PC-3 (cell line): ENCODE measurements at regions not wholly inside any gene's neighbourhood (a gene's known extent, or its start where the extent isn't known, plus 50 kb on each side); places are given as distances from the start of the nearest gene placed in this dataset.

Source experiments
- ATAC-seq: fragments of 200-7000 bp; cut with Tn5 transposase; 2 replicates; pipeline ENCODE4 v1.9.1; 2020; ENCODE audit warnings: mild to moderate bottlenecking, moderate library complexity
- BruUV-seq: library from RNA; stranded (reverse); fragments of 400-500 nt; replicated peaks from 2 replicates; lab custom pipeline; 2021; lab: Mats Ljungman, UMichigan
- CTCF ChIA-PET: fragments of 300-600 bp; sonication (Branson Sonifier 250); formaldehyde crosslinking; loops from one replicate; lab custom pipeline; 2022; ENCODE audit warnings: antibody characterized with exemption; lab: Charles Lee
- POLR2A ChIA-PET: fragments of 300-600 bp; sonication (Branson Sonifier 250); formaldehyde crosslinking; loops from one replicate; lab custom pipeline; 2022; ENCODE audit warnings: antibody characterized with exemption; ENCODE audit not compliant: unreplicated experiment; lab: Charles Lee
- DNase-seq: peaks from one replicate; pipeline ENCODE4 v3.0.0-alpha.2; 2015
- H2AFZ ChIP-seq: fragments of 300-600 bp; sonication (generic); 2 replicates; pipeline ENCODE4 v1.6.0; 2016; ENCODE audit warnings: antibody characterized with exemption, low read length
- H3F3A ChIP-seq: fragments of 300-600 bp; sonication (generic); one replicate; pipeline ENCODE4 v1.6.0; 2017; ENCODE audit warnings: antibody characterized with exemption, low read length, control low read depth, mild to moderate bottlenecking; ENCODE audit not compliant: unreplicated experiment
- H3K27ac ChIP-seq: fragments of 300-600 bp; sonication (generic); 2 replicates; pipeline ENCODE4 v1.5.1; 2016; ENCODE audit warnings: mild to moderate bottlenecking, low read length
- H3K27me3 ChIP-seq: fragments of 300-600 bp; sonication (generic); 2 replicates; pipeline ENCODE4 v1.6.1; 2016; ENCODE audit warnings: low read length, mixed read lengths
- H3K36me3 ChIP-seq: fragments of 300-600 bp; sonication (generic); 2 replicates; pipeline ENCODE4 v1.6.1; 2016; ENCODE audit warnings: low read depth, mixed run types, low read length, mixed read lengths
- H3K4me1 ChIP-seq: fragments of 300-600 bp; sonication (generic); 2 replicates; pipeline ENCODE4 v1.5.1; 2016; ENCODE audit warnings: low read length; ENCODE audit not compliant: insufficient read depth
- H3K4me2 ChIP-seq: fragments of 300-600 bp; sonication (generic); 2 replicates; pipeline ENCODE4 v1.6.0; 2016; ENCODE audit warnings: low read length
- H3K4me3 ChIP-seq: fragments of 300-600 bp; sonication (generic); 2 replicates; pipeline ENCODE4 v1.5.1; 2016; ENCODE audit warnings: mild to moderate bottlenecking, low read length, mixed read lengths
- H3K79me2 ChIP-seq: fragments of 300-600 bp; sonication (generic); 2 replicates; pipeline ENCODE4 v1.6.1; 2017; ENCODE audit warnings: low read length, mixed read lengths
- H3K9ac ChIP-seq: fragments of 300-600 bp; sonication (generic); 2 replicates; pipeline ENCODE4 v1.6.0; 2016; ENCODE audit warnings: mild to moderate bottlenecking, low read length
- H3K9me2 ChIP-seq: fragments of 300-600 bp; sonication (generic); replicated peaks from 2 replicates; pipeline ENCODE4 v1.6.1; 2016; ENCODE audit warnings: mixed run types, low read length, mixed read lengths
- H3K9me3 ChIP-seq: fragments of 300-600 bp; sonication (generic); 2 replicates; pipeline ENCODE4 v1.6.1; 2016; ENCODE audit warnings: low read length, mixed read lengths
- H4K20me1 ChIP-seq: fragments of 300-600 bp; sonication (generic); 2 replicates; pipeline ENCODE4 v1.6.1; 2016; ENCODE audit warnings: low read length, mixed read lengths
- EZH2 ChIP-seq: fragments of 300-600 bp; sonication (generic); IDR thresholded peaks from one replicate; pipeline ENCODE4 v1.6.1; 2017; ENCODE audit warnings: antibody characterized with exemption, mild to moderate bottlenecking, low read length; ENCODE audit not compliant: unreplicated experiment
- EZH2phosphoT487 ChIP-seq: fragments of 300-600 bp; sonication (generic); IDR thresholded peaks from 2 replicates; pipeline ENCODE4 v1.6.1; 2018; ENCODE audit warnings: mild to moderate bottlenecking, antibody characterized with exemption, low read length, borderline replicate concordance
- intact Hi-C: fragments of 100-400 bp; cut with micrococcal nuclease; formaldehyde crosslinking; loops from 2 replicates; pipeline ENCODE4 v1.9.0; 2023
- TF ChIP-seq, protein P1 (sequence below): fragments of 300-600 bp; sonication (generic); conservative IDR thresholded peaks from 2 replicates; pipeline ENCODE4 v1.5.1; 2017; ENCODE audit warnings: antibody characterized with exemption, low read depth, mild to moderate bottlenecking, low read length

DNA sequence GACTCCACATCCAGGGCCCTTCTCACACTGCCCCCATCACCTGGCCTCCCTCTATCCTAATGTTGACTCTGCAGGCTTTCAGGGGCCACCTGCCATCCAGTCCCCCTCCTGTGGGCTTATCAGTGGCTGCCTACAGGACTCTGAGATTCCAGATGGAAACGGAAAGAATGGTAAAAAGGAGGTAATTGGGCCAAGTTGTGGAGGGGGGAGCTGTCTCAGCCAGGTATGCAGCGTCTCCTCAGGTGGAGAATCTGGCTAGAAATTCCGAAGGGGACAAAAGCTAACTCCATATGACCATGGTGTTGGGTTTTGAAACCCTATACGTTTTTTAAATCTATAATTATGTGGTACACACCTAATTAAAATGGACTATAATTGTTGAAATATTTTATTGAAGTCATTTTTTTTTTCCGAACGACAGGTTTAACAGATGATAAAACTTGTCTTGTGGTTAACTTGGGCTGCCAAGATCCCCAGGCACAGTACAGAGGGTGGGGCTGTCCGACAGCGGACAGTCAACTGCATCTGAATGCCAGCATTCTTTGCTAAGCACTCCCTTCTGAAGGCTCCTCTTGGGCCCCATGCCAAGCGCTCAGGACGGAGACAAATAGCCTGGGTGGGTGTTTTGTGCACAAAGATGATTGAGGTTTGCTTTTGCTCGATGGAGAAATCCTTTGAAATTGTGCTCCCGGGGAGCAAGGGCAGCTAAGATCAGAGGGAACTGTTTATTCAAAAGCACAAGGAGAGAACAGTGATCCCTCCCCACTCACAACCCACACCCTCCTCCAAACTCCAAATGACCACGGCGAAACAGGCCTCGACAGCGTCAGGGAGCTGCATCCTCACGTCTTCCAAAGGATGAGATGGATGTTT is 365.6 kb downstream of the BCL11B start:
- Histone ChIP-seq H3K36me3 (no peaks in the 10 kb centered on the region), H3K4me3 (no peak overlapping the region), H3K9ac (no peak overlapping the region), H3K27ac (no peak overlapping the region), H3K79me2 (no peaks in the 10 kb centered on the region), H3K4me1 (peaks cover 27% of the 10 kb centered on the region), H4K20me1 (no peaks in the 10 kb centered on the region), H3K27me3 (peaks cover 23% of the 10 kb centered on the region; the same call in 1 of the 2 replicates), H3F3A (no peaks in the 10 kb centered on the region), H2AFZ (no peak overlapping the region), H3K9me3 (no peaks in the 10 kb centered on the region), H3K4me2 (peak overlapping the region; percentile 51), H3K9me2 (no peaks in the 10 kb centered on the region)
- no peak; the same call in 1 of the 2 replicates for ATAC-seq
- CTCF ChIA-PET = no interaction called here
- intact Hi-C loops = no loop called here
- no TSS peak for BruUV-seq
- TF ChIP-seq, protein P1, sequence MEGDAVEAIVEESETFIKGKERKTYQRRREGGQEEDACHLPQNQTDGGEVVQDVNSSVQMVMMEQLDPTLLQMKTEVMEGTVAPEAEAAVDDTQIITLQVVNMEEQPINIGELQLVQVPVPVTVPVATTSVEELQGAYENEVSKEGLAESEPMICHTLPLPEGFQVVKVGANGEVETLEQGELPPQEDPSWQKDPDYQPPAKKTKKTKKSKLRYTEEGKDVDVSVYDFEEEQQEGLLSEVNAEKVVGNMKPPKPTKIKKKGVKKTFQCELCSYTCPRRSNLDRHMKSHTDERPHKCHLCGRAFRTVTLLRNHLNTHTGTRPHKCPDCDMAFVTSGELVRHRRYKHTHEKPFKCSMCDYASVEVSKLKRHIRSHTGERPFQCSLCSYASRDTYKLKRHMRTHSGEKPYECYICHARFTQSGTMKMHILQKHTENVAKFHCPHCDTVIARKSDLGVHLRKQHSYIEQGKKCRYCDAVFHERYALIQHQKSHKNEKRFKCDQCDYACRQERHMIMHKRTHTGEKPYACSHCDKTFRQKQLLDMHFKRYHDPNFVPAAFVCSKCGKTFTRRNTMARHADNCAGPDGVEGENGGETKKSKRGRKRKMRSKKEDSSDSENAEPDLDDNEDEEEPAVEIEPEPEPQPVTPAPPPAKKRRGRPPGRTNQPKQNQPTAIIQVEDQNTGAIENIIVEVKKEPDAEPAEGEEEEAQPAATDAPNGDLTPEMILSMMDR = no peak
- TF ChIP-seq EZH2phosphoT487 (no peak), EZH2 (no peak)
- POLR2A ChIA-PET = no interaction called here
- peak; percentile 66 for DNase-seq

DNA sequence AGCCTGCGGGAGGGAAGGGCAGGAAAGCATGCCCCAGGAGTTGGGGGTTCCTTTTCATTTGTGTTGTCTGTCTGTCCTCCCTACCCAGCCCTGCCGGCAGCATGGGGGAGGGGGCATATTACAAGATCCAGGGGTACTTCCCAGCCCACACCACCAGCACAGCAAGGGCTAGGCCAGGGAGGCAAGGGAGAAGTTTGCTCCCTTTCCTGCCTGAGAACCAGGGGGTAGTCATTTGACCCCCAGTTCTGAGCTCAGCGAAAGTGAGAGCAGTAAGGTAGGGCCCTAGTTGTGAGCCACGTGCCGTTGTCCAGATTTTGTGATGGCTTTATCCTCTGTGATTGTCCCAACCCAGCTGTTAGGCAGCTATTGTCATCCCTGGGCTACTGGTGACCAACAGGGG is 364.7 kb downstream of the BCL11B start:
- ChIA-PET CTCF (no interaction called here), POLR2A (no interaction called here)
- TF ChIP-seq EZH2phosphoT487 (no peak), EZH2 (no peak)
- TF ChIP-seq, protein P1 = no peak
- no peak overlapping the region for H3K27ac ChIP-seq
- H4K20me1 ChIP-seq = no peaks in the 10 kb centered on the region
- no peaks in the 10 kb centered on the region for H3K79me2 ChIP-seq
- H3K4me1 ChIP-seq = peaks cover 27% of the 10 kb centered on the region
- no peaks in the 10 kb centered on the region for H3F3A ChIP-seq
- H3K9me2 ChIP-seq = no peaks in the 10 kb centered on the region
- H3K9ac ChIP-seq = no peak overlapping the region
- intact Hi-C loops = no loop called here
- no peak overlapping the region for H3K4me3 ChIP-seq
- DNase-seq (no peak), ATAC-seq (no peak)
- H3K36me3 ChIP-seq = no peaks in the 10 kb centered on the region
- peaks cover 23% of the 10 kb centered on the region; the same call in 1 of the 2 replicates for H3K27me3 ChIP-seq
- no TSS peak for BruUV-seq
- H3K9me3 ChIP-seq = no peaks in the 10 kb centered on the region
- H3K4me2 ChIP-seq = no peak overlapping the region
- no peak overlapping the region for H2AFZ ChIP-seq

GRCh38 chr14:98908050-98908449 is 363.9 kb downstream of the BCL11B start:
- ATAC-seq (no peak), DNase-seq (no peak)
- no peaks in the 10 kb centered on the region for H4K20me1 ChIP-seq
- TF ChIP-seq, protein P1 = no peak
- TF ChIP-seq EZH2phosphoT487 = no peak
- no peak for TF ChIP-seq EZH2
- no TSS peak for BruUV-seq
- H3K4me1 ChIP-seq = peaks cover 27% of the 10 kb centered on the region
- no peak overlapping the region for H3K9ac ChIP-seq
- H3K9me2 ChIP-seq = no peaks in the 10 kb centered on the region
- no peak overlapping the region for H3K27ac ChIP-seq
- POLR2A ChIA-PET = no interaction called here
- H3K9me3 ChIP-seq = no peaks in the 10 kb centered on the region
- CTCF ChIA-PET = no interaction called here
- H2AFZ ChIP-seq = no peak overlapping the region
- H3K36me3 ChIP-seq = no peaks in the 10 kb centered on the region
- H3K4me2 ChIP-seq = no peak overlapping the region
- H3K27me3 ChIP-seq = peaks cover 17% of the 10 kb centered on the region; the same call in 1 of the 2 replicates
- H3K4me3 ChIP-seq = no peak overlapping the region
- intact Hi-C loops = no loop called here
- no peaks in the 10 kb centered on the region for H3K79me2 ChIP-seq
- H3F3A ChIP-seq = no peaks in the 10 kb centered on the region
